PC-9 (cell line): ENCODE measurements at regions not wholly inside any gene's neighbourhood (a gene's known extent, or its start where the extent isn't known, plus 50 kb on each side); places are given as distances from the start of the nearest gene placed in this dataset.

Source experiments
- CTCF ChIP-seq: fragments of 200-600 bp; sonication (generic); conservative IDR thresholded peaks from 2 replicates; pipeline ENCODE4 v1.6.1; 2017; ENCODE audit warnings: mixed run types, antibody characterized with exemption, mild to moderate bottlenecking, moderate library complexity
- EZH2 ChIP-seq: fragments of 200-600 bp; sonication (generic); IDR thresholded peaks from 2 replicates; pipeline ENCODE4 v1.8.0; 2017; ENCODE audit warnings: antibody characterized with exemption, low read depth

DNA sequence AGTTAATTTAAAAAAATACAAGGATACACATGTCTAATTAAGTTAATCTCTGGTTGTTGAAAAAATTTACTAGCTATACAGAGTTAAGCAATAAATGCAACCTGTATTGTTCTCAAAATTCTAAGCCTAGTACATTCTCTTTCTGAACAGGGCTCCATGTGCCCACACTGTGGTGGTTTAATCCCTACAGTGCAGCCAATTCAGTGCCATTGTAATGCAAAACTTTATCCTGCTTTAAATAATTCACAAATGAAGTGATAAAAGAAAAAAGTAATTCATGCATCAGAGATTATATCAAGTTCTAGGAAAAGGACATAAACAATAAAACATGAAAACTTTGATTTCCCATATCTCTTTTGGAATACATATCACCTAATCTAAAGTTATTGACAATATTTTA is 1089.2 kb downstream of the C4orf33 start:
- no peak for TF ChIP-seq CTCF
- TF ChIP-seq EZH2: no peak
